ENCODE measurements at regions not wholly inside any gene's neighbourhood (a gene's known extent, or its start where the extent isn't known, plus 50 kb on each side); places are given as distances from the start of the nearest gene placed in this dataset.

GRCh38 chr9:107221321-107221720, 61.8 kb upstream of the RAD23B start:
- H3K4me3 ChIP-seq = no peak overlapping the region
- no peak for TF ChIP-seq CTCF (IDR thresholded peaks at IDR 0.05)
- no peak overlapping the region for H3K27ac ChIP-seq
- no peak for DNase-seq (ENCODE audit: low spot score)

GRCh38 chr9:107222020-107222522, 61.0 kb upstream of the RAD23B start:
- TF ChIP-seq CTCF (IDR thresholded peaks at IDR 0.05) = no peak
- Histone ChIP-seq H3K27ac (no peak overlapping the region), H3K4me3 (no peak overlapping the region)
- no peak for DNase-seq (ENCODE audit: low spot score)

- no peak overlapping the region for H3K27ac ChIP-seq
- H3K4me3 ChIP-seq = no peak overlapping the region
- no peak for TF ChIP-seq CTCF (IDR thresholded peaks at IDR 0.05)
- no peak for DNase-seq (ENCODE audit: low spot score)
Observed at GRCh38 chr9:107223381-107223780, 59.7 kb upstream of the RAD23B start.

GRCh38 chr9:107224252-107224651, 58.8 kb upstream of the RAD23B start:
- no peak for DNase-seq (ENCODE audit: low spot score)
- Histone ChIP-seq H3K4me3 (no peak overlapping the region), H3K27ac (no peak overlapping the region)
- no peak for TF ChIP-seq CTCF (IDR thresholded peaks at IDR 0.05)

GRCh38 chr9:107226421-107226820, 56.7 kb upstream of the RAD23B start:
- TF ChIP-seq CTCF (IDR thresholded peaks at IDR 0.05) = no peak

GRCh38 chr9:107227774-107228173, 55.3 kb upstream of the RAD23B start:
- TF ChIP-seq CTCF (IDR thresholded peaks at IDR 0.05) = no peak
- no peak overlapping the region for H3K4me3 ChIP-seq
- no peak for DNase-seq (ENCODE audit: low spot score)
- H3K27ac ChIP-seq = no peak overlapping the region

More at GRCh38 chr9:107226421-107226820, 56.7 kb upstream of the RAD23B start:
- Histone ChIP-seq H3K27ac (no peak overlapping the region), H3K4me3 (no peak overlapping the region)
- DNase-seq (ENCODE audit: low spot score) = no peak

- Histone ChIP-seq H3K4me3 (no peak overlapping the region), H3K27ac (no peak overlapping the region)
- DNase-seq (ENCODE audit: low spot score) = no peak
- no peak for TF ChIP-seq CTCF (IDR thresholded peaks at IDR 0.05)
Observed at GRCh38 chr9:107228496-107229039, 54.5 kb upstream of the RAD23B start.

Data from coronary artery (tissue), 2 donors.